Gastrocnemius medialis (tissue), 4 donors: ENCODE measurements at regions not wholly inside any gene's neighbourhood (a gene's known extent, or its start where the extent isn't known, plus 50 kb on each side); places are given as distances from the start of the nearest gene placed in this dataset.
A peak's percentile ranks its signal among the peaks of the same experiment; 100 is the strongest.

Experiments used
- ATAC-seq, 2 donors: fragments of 150-250 bp; one replicate each; pipeline ENCODE4 v1.9.1; 2016
- DNase-seq, 2 donors: peaks; one replicate each; pipeline ENCODE4 v3.0.0-alpha.2; 2019
- H3K27ac ChIP-seq, 4 donors: fragments of 200-600 bp; sonication (generic); 1 replicate in 1 of 4; 2 replicates in 3 of 4; pipeline ENCODE4 v1.5.1; 2016 to 2018; ENCODE audit warnings: mild to moderate bottlenecking in 2 of 4, moderate library complexity in 1 of 4
- H3K27me3 ChIP-seq, 3 donors: fragments of 200-600 bp; sonication (generic) in 2 of 3; 1 replicate in 1 of 3; 2 replicates in 2 of 3; pipeline versions ENCODE4 v1.5.1 to v1.6.0; 2016 to 2019; ENCODE audit warnings: mild to moderate bottlenecking in 1 of 3, moderate library complexity in 1 of 3
- H3K36me3 ChIP-seq, 2 donors: fragments of 200-600 bp; sonication (generic) in 1 of 2; one replicate each; pipeline ENCODE4 v1.5.1; 2017 to 2018
- H3K4me1 ChIP-seq, 2 donors: fragments of 200-600 bp; sonication (generic) in 1 of 2; one replicate each; pipeline ENCODE4 v1.5.1; 2016 to 2017; ENCODE audit warnings: mild to moderate bottlenecking in 2 of 2
- H3K4me3 ChIP-seq, 4 donors: fragments of 200-600 bp; sonication (generic) in 3 of 4; 1 replicate in 1 of 4; 2 replicates in 3 of 4; pipeline ENCODE4 v1.5.1; 2016 to 2019; ENCODE audit warnings: mild to moderate bottlenecking in 2 of 4
- H3K9me3 ChIP-seq, 3 donors: fragments of 200-600 bp; sonication (generic) in 2 of 3; 1 replicate in 1 of 3; 2 replicates in 2 of 3; pipeline ENCODE4 v1.5.1; 2016 to 2019
- CTCF ChIP-seq, 5 experiments: fragments of 450-650 bp in 3 of 5; fragments of 200-600 bp in 2 of 5; sonication (generic) in 2 of 5; IDR thresholded peaks in 4 of 5; conservative IDR thresholded peaks in 1 of 5; 1 replicate in 4 of 5; 2 replicates in 1 of 5; pipeline ENCODE4 v1.5.1; 2016 to 2019; ENCODE audit warnings: antibody characterized with exemption in 5 of 5, mild to moderate bottlenecking in 3 of 5, moderate library complexity in 3 of 5
- POLR2A ChIP-seq, 2 donors: fragments of 450-650 bp; IDR thresholded peaks; one replicate each; pipeline ENCODE4 v1.6.1; 2017; ENCODE audit warnings: antibody characterized with exemption in 2 of 2, mild to moderate bottlenecking in 2 of 2, moderate library complexity in 2 of 2
- in situ Hi-C, 4 donors: fragments of 200-750 bp; cut with MboI; loops; one replicate each; pipeline versions ENCODE4 v1.15.0 to v1.8.0; 2017; ENCODE audit warnings: low sequenced_read_pairs in 4 of 4
- intact Hi-C: fragments of 100-400 bp; cut with DNase I; formaldehyde crosslinking; loops from one replicate; pipeline ENCODE4 v1.15.1; 2023; ENCODE audit warnings: low total_unique reads

GRCh38 chr15:99508852-99509251 lies 56.9 kb upstream of the MEF2A start:
- DNase-seq (no peak), ATAC-seq (no peak)
- in situ Hi-C loops, result no loop called here
- H3K27ac ChIP-seq, result peak overlapping the region; percentile 91 to 94 (median 92)
- no peaks in the 10 kb centered on the region for H3K36me3 ChIP-seq
- H3K4me1 ChIP-seq, result peaks cover 62 to 73% of the 10 kb centered on the region in 2 donors
- TF ChIP-seq POLR2A (IDR thresholded peaks at IDR 0.05), result no peak
- no peak for TF ChIP-seq CTCF (IDR thresholded peaks at IDR 0.05 in 4 of 5, conservative IDR thresholded peaks at IDR 0.05 in 1 of 5)
- intact Hi-C loops, result loop anchor here (1.0 to 10.0 kb wide), 3 partner anchors 35 to 56 kb away; partner anchors contain the start of gene MEF2A
- H3K9me3 ChIP-seq, result no peaks in the 10 kb centered on the region
- no peaks in the 10 kb centered on the region for H3K27me3 ChIP-seq
- H3K4me3 ChIP-seq, result no peak overlapping the region

GRCh38 chr15:99509686-99510461 lies 55.9 kb upstream of the MEF2A start:
- in situ Hi-C loops, result no loop called here
- Histone ChIP-seq H3K27me3 (no peaks in the 10 kb centered on the region), H3K4me3 (no peak overlapping the region), H3K9me3 (no peaks in the 10 kb centered on the region), H3K4me1 (peaks cover 62 to 65% of the 10 kb centered on the region in 2 donors), H3K36me3 (no peaks in the 10 kb centered on the region), H3K27ac (peak overlapping the region; percentile 91 to 94 (median 92))
- intact Hi-C loops, result loop anchor here (5.0 to 10.0 kb wide), 2 partner anchors 55 to 258 kb away; partner anchors contain the start of gene LRRC28
- no peak for ATAC-seq
- TF ChIP-seq CTCF (IDR thresholded peaks at IDR 0.05 in 4 of 5, conservative IDR thresholded peaks at IDR 0.05 in 1 of 5) (no peak), POLR2A (IDR thresholded peaks at IDR 0.05) (no peak)
- peak; percentile 23 to 53 for DNase-seq

- Histone ChIP-seq H3K9me3 (no peaks in the 10 kb centered on the region), H3K27ac (peak overlapping the region; percentile 91 to 94 (median 92)), H3K36me3 (no peaks in the 10 kb centered on the region), H3K4me3 (peak overlapping the region; percentile 5 to 39 (median 24)), H3K27me3 (no peaks in the 10 kb centered on the region), H3K4me1 (peaks cover 48 to 58% of the 10 kb centered on the region in 2 donors)
- ATAC-seq, result no peak
- in situ Hi-C loops, result no loop called here
- TF ChIP-seq POLR2A (IDR thresholded peaks at IDR 0.05) (no peak), CTCF (IDR thresholded peaks at IDR 0.05 in 4 of 5, conservative IDR thresholded peaks at IDR 0.05 in 1 of 5) (no peak)
- no peak for DNase-seq
- intact Hi-C loops, result loop anchor here (5.0 kb wide), 1 partner anchor 259 kb away; the partner anchor contains the start of gene LRRC28
Observed at GRCh38 chr15:99511531-99511865, 54.3 kb upstream of the MEF2A start.

- in situ Hi-C loops (no loop called here), intact Hi-C loops (loop anchor here (1.0 to 5.0 kb wide), 3 partner anchors 53 to 260 kb away; partner anchors contain the start of genes LRRC28 and MEF2A)
- peaks cover 43 to 53% of the 10 kb centered on the region in 2 donors for H3K4me1 ChIP-seq
- no peaks in the 10 kb centered on the region for H3K27me3 ChIP-seq
- ATAC-seq (peak; percentile 72 to 79), DNase-seq (peak; percentile 81 to 95)
- no peaks in the 10 kb centered on the region for H3K9me3 ChIP-seq
- peak; percentile 34 to 37 for TF ChIP-seq POLR2A (IDR thresholded peaks at IDR 0.05)
- TF ChIP-seq CTCF (IDR thresholded peaks at IDR 0.05 in 4 of 5, conservative IDR thresholded peaks at IDR 0.05 in 1 of 5), result no peak
- no peaks in the 10 kb centered on the region for H3K36me3 ChIP-seq
- peak overlapping the region; percentile 5 to 39 (median 24) for H3K4me3 ChIP-seq
- H3K27ac ChIP-seq, result peak overlapping the region; percentile 91 to 94 (median 92)
Observed at GRCh38 chr15:99511866-99512661, 53.7 kb upstream of the MEF2A start.
